HEK293 (cell line): ENCODE measurements at regions not wholly inside any gene's neighbourhood (a gene's known extent, or its start where the extent isn't known, plus 50 kb on each side); places are given as distances from the start of the nearest gene placed in this dataset.

Experiments
- ATF2 ChIP-seq: fragments of 450-650 bp; formaldehyde crosslinking; IDR thresholded peaks from 2 replicates; pipeline ENCODE4 v1.5.1; 2016; ENCODE audit warnings: missing biosample characterization, missing genetic modification characterization, low read depth
- CTCF ChIP-seq: fragments of 450-650 bp; formaldehyde crosslinking; IDR thresholded peaks from 2 replicates; pipeline ENCODE4 v1.5.1; 2016; ENCODE audit warnings: missing biosample characterization, missing genetic modification characterization
- EGR2 ChIP-seq: fragments of 450-650 bp; formaldehyde crosslinking; IDR thresholded peaks from 2 replicates; pipeline ENCODE4 v1.5.1; 2016; ENCODE audit warnings: low read depth, missing biosample characterization, missing genetic modification characterization
- KLF10 ChIP-seq: fragments of 450-650 bp; IDR thresholded peaks from 2 replicates; pipeline ENCODE4 v1.5.1; 2018; ENCODE audit warnings: missing biosample characterization, mild to moderate bottlenecking, missing genetic modification characterization
- MYNN ChIP-seq: fragments of 450-650 bp; formaldehyde crosslinking; IDR thresholded peaks from 2 replicates; pipeline ENCODE4 v1.5.1; 2016; ENCODE audit warnings: missing biosample characterization, missing genetic modification characterization, borderline replicate concordance
- ZBTB1 ChIP-seq: fragments of 450-650 bp; formaldehyde crosslinking; IDR thresholded peaks from 2 replicates; pipeline ENCODE4 v1.5.1; 2016; ENCODE audit warnings: missing biosample characterization, missing genetic modification characterization
- ZBTB48 ChIP-seq: fragments of 450-650 bp; formaldehyde crosslinking; IDR thresholded peaks from 2 replicates; pipeline ENCODE4 v1.5.1; 2016; ENCODE audit warnings: missing biosample characterization, missing genetic modification characterization
- ZBTB7A ChIP-seq: fragments of 450-650 bp; formaldehyde crosslinking; IDR thresholded peaks from 2 replicates; pipeline ENCODE4 v1.5.1; 2016; ENCODE audit warnings: low read depth, missing biosample characterization, missing genetic modification characterization
- ZNF274 ChIP-seq, 2 experiments: fragments of 200-500 bp in 1 of 2; fragments of 450-650 bp in 1 of 2; sonication (Bioruptor generic) in 1 of 2; formaldehyde crosslinking in 1 of 2; IDR thresholded peaks; 2 replicates each; pipeline versions ENCODE4 v1.5.1 to v1.6.1; 2014 to 2016; ENCODE audit warnings: borderline replicate concordance in 1 of 2, inconsistent platforms in 1 of 2, low read length in 1 of 2, missing biosample characterization in 1 of 2, missing genetic modification characterization in 1 of 2
- ZNF404 ChIP-seq: fragments of 450-650 bp; formaldehyde crosslinking; IDR thresholded peaks from 2 replicates; pipeline ENCODE4 v1.5.1; 2017; ENCODE audit warnings: missing biosample characterization, missing genetic modification characterization
- ZNF580 ChIP-seq: fragments of 450-650 bp; formaldehyde crosslinking; IDR thresholded peaks from 2 replicates; pipeline ENCODE4 v1.5.1; 2016; ENCODE audit warnings: missing biosample characterization, missing genetic modification characterization
- ZNF600 ChIP-seq: fragments of 450-650 bp; formaldehyde crosslinking; IDR thresholded peaks from 2 replicates; pipeline ENCODE4 v1.5.1; 2016; ENCODE audit warnings: missing biosample characterization, missing genetic modification characterization

- TF ChIP-seq EGR2 = no peak
- TF ChIP-seq CTCF (tag by site-specific recombination) = no peak
- TF ChIP-seq ZNF274 (IDR thresholded peaks at IDR 0.05; ENCODE audit: low read length) = no peak
- TF ChIP-seq ZNF274 (tag by site-specific recombination; IDR thresholded peaks at IDR 0.05; ENCODE audit: borderline replicate concordance) = no peak
- no peak for TF ChIP-seq ZBTB7A (tag by site-specific recombination)
- no peak for TF ChIP-seq ZNF580 (tag by site-specific recombination)
- TF ChIP-seq ZNF404 = no peak
- TF ChIP-seq MYNN (tag by site-specific recombination) = no peak
- TF ChIP-seq ZBTB1 (tag by site-specific recombination) = no peak
- no peak for TF ChIP-seq ZBTB48 (tag by site-specific recombination)
- no peak for TF ChIP-seq ATF2 (tag by site-specific recombination)
- TF ChIP-seq ZNF600 (tag by site-specific recombination) = no peak
- TF ChIP-seq KLF10 (tag by site-specific recombination) = no peak
Measured at GRCh38 chr5:25614466-25614865, 969.7 kb upstream of the CDH10 start.
